Karpas-422 (cell line): ENCODE measurements at regions not wholly inside any gene's neighbourhood (a gene's known extent, or its start where the extent isn't known, plus 50 kb on each side); places are given as distances from the start of the nearest gene placed in this dataset.

Experiments
- DNase-seq: peaks from one replicate; pipeline ENCODE4 v3.0.0-alpha.2; 2015
- H2AFZ ChIP-seq: fragments of 200-600 bp; sonication (generic); 2 replicates; pipeline ENCODE4 v1.6.1; 2014; ENCODE audit warnings: antibody characterized with exemption, low read length, mixed read lengths
- H3K27ac ChIP-seq: fragments of 200-600 bp; sonication (generic); 2 replicates; pipeline ENCODE4 v1.5.1; 2014; ENCODE audit warnings: mild to moderate bottlenecking, low read length, moderate library complexity
- H3K27me3 ChIP-seq: fragments of 200-600 bp; sonication (generic); 2 replicates; pipeline ENCODE4 v1.6.1; 2014; ENCODE audit warnings: low read length, mixed read lengths
- H3K36me3 ChIP-seq: fragments of 200-600 bp; sonication (generic); 2 replicates; pipeline ENCODE4 v1.6.1; 2014; ENCODE audit warnings: low read length, mixed read lengths; ENCODE audit not compliant: insufficient read depth
- H3K4me1 ChIP-seq: fragments of 200-600 bp; sonication (generic); 2 replicates; pipeline ENCODE4 v1.6.1; 2014; ENCODE audit warnings: mild to moderate bottlenecking, low read length, mixed read lengths
- H3K4me2 ChIP-seq: fragments of 200-600 bp; sonication (generic); 2 replicates; pipeline ENCODE4 v1.6.1; 2014; ENCODE audit warnings: low read length, low read depth, mild to moderate bottlenecking; ENCODE audit not compliant: poor library complexity, severe bottlenecking
- H3K4me3 ChIP-seq: fragments of 200-600 bp; sonication (generic); 2 replicates; pipeline ENCODE4 v1.5.1; 2014; ENCODE audit warnings: mild to moderate bottlenecking, antibody characterized with exemption, low read length, mixed read lengths
- H3K79me2 ChIP-seq: fragments of 200-600 bp; sonication (generic); 2 replicates; pipeline ENCODE4 v1.6.1; 2014; ENCODE audit warnings: mild to moderate bottlenecking, low read length, mixed read lengths
- H3K9ac ChIP-seq: fragments of 200-600 bp; sonication (generic); 2 replicates; pipeline ENCODE4 v1.6.0; 2014; ENCODE audit warnings: low read length
- H3K9me2 ChIP-seq: fragments of 200-600 bp; sonication (generic), shearing (Covaris generic); replicated peaks from 2 replicates; pipeline ENCODE4 v1.6.0; 2014; ENCODE audit warnings: mild to moderate bottlenecking, low read length, moderate library complexity; ENCODE audit not compliant: insufficient read depth
- H3K9me3 ChIP-seq: fragments of 300-700, 200-600 bp; sonication (generic); 2 replicates; pipeline ENCODE4 v1.6.1; 2014; ENCODE audit warnings: low read length, mixed read lengths
- H4K20me1 ChIP-seq: fragments of 200-600 bp; sonication (generic); 2 replicates; pipeline ENCODE4 v1.6.1; 2014; ENCODE audit warnings: mild to moderate bottlenecking, antibody characterized with exemption, low read length, low read depth; ENCODE audit not compliant: insufficient read depth

- no peak for DNase-seq
- H2AFZ ChIP-seq = no peak overlapping the region
- no peak overlapping the region for H3K4me3 ChIP-seq
- H3K4me2 ChIP-seq = no peak overlapping the region
- H4K20me1 ChIP-seq = no peaks in the 10 kb centered on the region
- no peaks in the 10 kb centered on the region for H3K79me2 ChIP-seq
- H3K9ac ChIP-seq = no peak overlapping the region
- no peaks in the 10 kb centered on the region for H3K9me2 ChIP-seq
- H3K9me3 ChIP-seq = no peaks in the 10 kb centered on the region
- no peak overlapping the region for H3K27ac ChIP-seq
- H3K4me1 ChIP-seq = no peaks in the 10 kb centered on the region
- H3K36me3 ChIP-seq = no peaks in the 10 kb centered on the region
- H3K27me3 ChIP-seq = no peaks in the 10 kb centered on the region
Observed at GRCh38 chr5:54854883-54855581, 130.4 kb downstream of the ESM1 start.

GRCh38 chr5:54852007-54852406, 133.4 kb downstream of the ESM1 start:
- Histone ChIP-seq H3K4me2 (no peak overlapping the region), H3K9ac (no peak overlapping the region), H3K36me3 (no peaks in the 10 kb centered on the region), H3K9me2 (no peaks in the 10 kb centered on the region), H3K4me1 (no peaks in the 10 kb centered on the region), H3K4me3 (no peak overlapping the region), H2AFZ (no peak overlapping the region), H4K20me1 (no peaks in the 10 kb centered on the region), H3K9me3 (no peaks in the 10 kb centered on the region), H3K27me3 (no peaks in the 10 kb centered on the region), H3K79me2 (no peaks in the 10 kb centered on the region), H3K27ac (no peak overlapping the region)
- no peak for DNase-seq

GRCh38 chr5:54851449-54851848, 133.9 kb downstream of the ESM1 start:
- no peaks in the 10 kb centered on the region for H3K4me1 ChIP-seq
- H3K9ac ChIP-seq = no peak overlapping the region
- H3K4me2 ChIP-seq = no peak overlapping the region
- no peaks in the 10 kb centered on the region for H3K9me3 ChIP-seq
- H4K20me1 ChIP-seq = no peaks in the 10 kb centered on the region
- no peaks in the 10 kb centered on the region for H3K27me3 ChIP-seq
- H3K9me2 ChIP-seq = no peaks in the 10 kb centered on the region
- H3K4me3 ChIP-seq = no peak overlapping the region
- no peaks in the 10 kb centered on the region for H3K36me3 ChIP-seq
- no peak for DNase-seq
- no peak overlapping the region for H2AFZ ChIP-seq
- no peak overlapping the region for H3K27ac ChIP-seq
- no peaks in the 10 kb centered on the region for H3K79me2 ChIP-seq

- H2AFZ ChIP-seq = no peak overlapping the region
- no peak overlapping the region for H3K27ac ChIP-seq
- no peaks in the 10 kb centered on the region for H3K79me2 ChIP-seq
- no peak overlapping the region for H3K4me3 ChIP-seq
- H3K36me3 ChIP-seq = no peaks in the 10 kb centered on the region
- H4K20me1 ChIP-seq = no peaks in the 10 kb centered on the region
- no peaks in the 10 kb centered on the region for H3K9me3 ChIP-seq
- no peak overlapping the region for H3K4me2 ChIP-seq
- no peak for DNase-seq
- H3K4me1 ChIP-seq = no peaks in the 10 kb centered on the region
- H3K27me3 ChIP-seq = no peaks in the 10 kb centered on the region
- H3K9ac ChIP-seq = no peak overlapping the region
- H3K9me2 ChIP-seq = no peaks in the 10 kb centered on the region
Observed at GRCh38 chr5:54848581-54848980, 136.8 kb downstream of the ESM1 start.

GRCh38 chr5:54845567-54845941, 139.8 kb downstream of the ESM1 start:
- H2AFZ ChIP-seq = no peak overlapping the region

GRCh38 chr5:54844905-54845566, 140.4 kb downstream of the ESM1 start:
- H3K9me2 ChIP-seq = no peaks in the 10 kb centered on the region
- H3K36me3 ChIP-seq = no peaks in the 10 kb centered on the region
- peak; percentile 78 for DNase-seq
- H3K9me3 ChIP-seq = no peaks in the 10 kb centered on the region
- H3K27me3 ChIP-seq = no peaks in the 10 kb centered on the region
- no peaks in the 10 kb centered on the region for H3K79me2 ChIP-seq
- no peaks in the 10 kb centered on the region for H4K20me1 ChIP-seq
- no peak overlapping the region for H2AFZ ChIP-seq
- H3K4me3 ChIP-seq = no peak overlapping the region
- H3K4me2 ChIP-seq = no peak overlapping the region
- H3K27ac ChIP-seq = no peak overlapping the region
- H3K9ac ChIP-seq = no peak overlapping the region
- H3K4me1 ChIP-seq = no peaks in the 10 kb centered on the region

More at GRCh38 chr5:54845567-54845941, 139.8 kb downstream of the ESM1 start:
- no peaks in the 10 kb centered on the region for H3K4me1 ChIP-seq
- H3K27me3 ChIP-seq = no peaks in the 10 kb centered on the region
- no peaks in the 10 kb centered on the region for H3K9me2 ChIP-seq
- no peak overlapping the region for H3K4me3 ChIP-seq
- H3K4me2 ChIP-seq = no peak overlapping the region
- no peaks in the 10 kb centered on the region for H3K79me2 ChIP-seq
- no peaks in the 10 kb centered on the region for H3K9me3 ChIP-seq
- DNase-seq = no peak
- no peak overlapping the region for H3K9ac ChIP-seq
- no peaks in the 10 kb centered on the region for H3K36me3 ChIP-seq
- no peak overlapping the region for H3K27ac ChIP-seq
- no peaks in the 10 kb centered on the region for H4K20me1 ChIP-seq

- H4K20me1 ChIP-seq = no peaks in the 10 kb centered on the region
- no peak overlapping the region for H3K4me2 ChIP-seq
- H3K9ac ChIP-seq = no peak overlapping the region
- H3K4me3 ChIP-seq = no peak overlapping the region
- no peak for DNase-seq
- no peaks in the 10 kb centered on the region for H3K27me3 ChIP-seq
- H3K27ac ChIP-seq = no peak overlapping the region
- H3K79me2 ChIP-seq = no peaks in the 10 kb centered on the region
- H3K9me3 ChIP-seq = no peaks in the 10 kb centered on the region
- H3K36me3 ChIP-seq = no peaks in the 10 kb centered on the region
- no peak overlapping the region for H2AFZ ChIP-seq
- no peaks in the 10 kb centered on the region for H3K9me2 ChIP-seq
- no peaks in the 10 kb centered on the region for H3K4me1 ChIP-seq
Observed at GRCh38 chr5:54844266-54844665, 141.1 kb downstream of the ESM1 start.

- Histone ChIP-seq H2AFZ (no peak overlapping the region), H3K27ac (no peak overlapping the region), H3K4me3 (no peak overlapping the region), H3K9ac (no peak overlapping the region), H3K9me3 (no peaks in the 10 kb centered on the region), H3K9me2 (no peaks in the 10 kb centered on the region), H3K36me3 (no peaks in the 10 kb centered on the region), H4K20me1 (no peaks in the 10 kb centered on the region), H3K79me2 (no peaks in the 10 kb centered on the region), H3K4me2 (no peak overlapping the region), H3K4me1 (no peaks in the 10 kb centered on the region), H3K27me3 (no peaks in the 10 kb centered on the region)
- no peak for DNase-seq
Observed at GRCh38 chr5:54841481-54841880, 143.9 kb downstream of the ESM1 start.
